HG02981 (cell line): ENCODE measurements at regions not wholly inside any gene's neighbourhood (a gene's known extent, or its start where the extent isn't known, plus 50 kb on each side); places are given as distances from the start of the nearest gene placed in this dataset.
"Not testable (repeated sequence)": the region's sequence is repeated elsewhere in the genome, so short reads cannot be mapped to it uniquely, and the experiment has no call there.

Experiments used
- ATAC-seq: cut with Tn5 transposase; IDR thresholded peaks from one replicate; pipeline ENCODE4 v1.9.1; 2021; ENCODE audit warnings: mild to moderate bottlenecking, moderate library complexity; ENCODE audit not compliant: unreplicated experiment

DNA sequence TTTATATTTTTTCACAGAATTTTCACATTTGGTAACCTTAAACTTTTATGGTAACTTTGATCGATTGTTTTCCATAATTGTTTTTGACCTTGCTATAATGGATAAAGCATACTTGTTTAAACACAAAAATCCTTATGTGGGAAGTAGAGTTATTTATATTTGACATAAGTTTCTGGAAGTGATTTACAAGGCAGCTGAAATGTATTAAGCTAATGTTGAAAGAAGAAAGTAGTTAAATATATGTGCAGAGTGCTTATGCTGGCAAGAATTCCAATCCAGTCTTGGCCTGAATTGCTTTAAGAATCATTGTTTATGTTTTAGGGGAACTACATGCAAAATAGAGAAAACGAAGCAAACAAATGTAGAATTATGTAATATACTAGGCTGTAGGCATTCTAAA lies 763.6 kb downstream of the TAF11L14 start:
- no peak for ATAC-seq

DNA sequence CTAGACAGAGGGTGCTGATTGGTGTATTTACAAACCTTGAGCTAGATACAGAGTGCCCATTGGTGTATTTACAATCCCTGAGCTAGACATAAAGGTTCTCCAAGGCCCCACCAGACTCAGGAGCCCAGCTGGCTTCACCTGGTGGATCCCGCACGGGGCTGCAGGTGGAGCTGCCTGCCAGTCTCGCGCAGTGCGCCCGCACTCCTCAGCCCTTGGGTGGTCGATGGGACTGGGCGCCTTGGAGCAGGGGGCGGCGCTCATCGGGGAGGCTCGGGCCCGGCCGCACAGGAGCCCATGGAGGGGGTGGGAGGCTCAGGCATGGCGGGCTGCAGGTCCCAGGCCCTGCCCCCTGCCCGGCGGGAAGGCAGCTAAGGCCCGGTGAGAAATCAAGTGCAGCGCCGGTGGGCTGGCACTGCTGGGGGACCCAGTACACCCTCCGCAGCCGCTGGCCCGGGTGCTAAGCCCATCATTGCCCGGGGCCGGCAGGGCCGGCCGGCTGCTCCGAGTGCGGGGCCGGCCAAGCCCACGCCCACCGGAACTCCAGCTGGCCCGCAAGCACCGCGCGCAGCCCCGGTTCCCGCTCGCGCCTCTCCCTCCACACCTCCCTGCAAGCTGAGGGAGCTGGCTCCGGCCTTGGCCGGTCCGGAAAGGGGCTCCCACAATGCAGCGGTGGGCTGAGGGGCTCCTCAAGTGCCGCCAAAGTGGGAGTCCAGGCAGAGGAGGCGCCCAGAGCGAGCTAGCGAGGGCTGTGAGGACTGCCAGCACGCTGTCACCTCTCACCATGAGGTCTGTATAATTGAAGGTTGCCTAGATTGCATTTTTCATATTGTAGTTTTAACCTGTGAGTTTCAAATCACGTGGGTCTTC lies 765.4 kb downstream of the TAF11L14 start:
- not testable (repeated sequence) for ATAC-seq

DNA sequence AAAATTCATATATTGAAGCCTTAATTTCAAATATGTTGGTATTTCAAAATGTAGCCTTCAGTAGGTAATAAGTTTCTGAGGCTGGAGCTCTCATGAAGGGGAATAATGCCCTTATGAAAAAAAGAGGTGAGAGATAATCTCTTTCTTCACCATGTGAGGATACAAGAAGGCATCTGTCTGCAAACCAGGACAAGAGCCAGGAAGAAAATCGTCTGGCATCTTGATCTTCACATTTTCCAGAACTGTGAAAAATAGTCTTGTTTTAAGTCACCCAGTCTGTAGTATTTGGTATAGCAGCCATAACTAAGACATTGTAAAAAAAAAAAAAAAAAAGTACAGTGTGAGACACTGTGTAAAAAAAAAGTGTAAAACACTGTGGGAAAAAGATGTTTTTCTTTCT lies 768.9 kb downstream of the TAF11L14 start:
- ATAC-seq = no peak

DNA sequence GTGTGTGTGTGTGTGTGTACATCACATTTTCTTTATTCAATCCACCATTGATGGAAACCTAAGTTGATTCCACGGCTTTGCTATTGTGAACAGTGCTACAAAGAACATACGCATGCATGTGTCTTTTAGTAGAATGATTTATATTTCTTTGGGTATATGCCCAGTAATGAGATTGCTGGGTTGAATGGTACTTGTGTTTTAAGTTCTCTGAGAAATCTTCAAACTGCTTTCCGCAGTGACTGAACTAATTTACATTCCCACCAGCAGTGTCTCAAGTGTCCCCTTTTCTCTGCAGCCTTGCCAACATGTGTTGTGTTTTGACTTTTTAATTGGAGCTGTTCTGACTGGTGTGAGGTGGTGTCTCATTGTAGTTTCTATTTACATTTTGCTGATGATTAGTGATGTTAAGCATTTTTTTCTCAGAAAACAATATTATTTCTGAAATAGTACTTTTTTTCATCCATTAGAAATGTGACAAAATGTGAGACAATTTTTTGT lies 769.7 kb downstream of the TAF11L14 start:
- ATAC-seq = no peak

DNA sequence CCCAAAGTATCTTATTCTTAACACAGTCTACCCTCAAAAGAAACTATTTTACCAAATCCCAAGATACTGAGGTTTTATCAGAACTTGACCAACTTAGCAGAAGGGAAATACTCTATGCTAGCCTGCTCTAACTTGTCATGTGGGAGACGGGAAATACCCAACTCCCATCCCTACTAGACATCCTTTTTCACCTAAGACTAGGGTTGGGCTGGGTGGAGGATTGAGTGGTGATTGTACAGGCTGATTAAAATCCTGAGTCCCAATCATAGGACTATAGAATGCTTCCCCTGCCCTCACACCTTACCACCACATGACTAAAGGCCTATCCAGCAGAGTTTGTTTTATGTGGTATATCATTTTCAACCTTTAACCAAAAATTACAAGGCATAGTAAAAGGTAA lies 786.5 kb downstream of the TAF11L14 start:
- no peak for ATAC-seq

DNA sequence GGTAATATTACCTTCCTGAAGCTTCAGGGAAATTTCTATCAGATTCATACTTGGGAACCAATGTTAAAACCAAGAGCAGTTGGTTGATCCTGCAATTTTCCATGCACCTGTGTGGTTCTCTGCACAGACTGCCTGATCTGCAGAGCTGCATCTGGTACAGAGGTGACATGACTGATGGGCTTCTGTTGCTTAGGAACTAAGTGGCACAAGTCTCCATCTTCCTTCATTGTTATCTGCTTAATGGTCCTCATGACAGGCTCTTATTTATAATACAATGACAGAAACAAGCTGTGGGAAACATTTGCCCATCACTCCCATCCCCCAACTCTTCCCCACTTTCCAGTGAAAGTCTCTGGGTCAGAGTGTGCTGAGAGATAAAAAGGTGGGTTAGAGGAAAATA lies 799.1 kb downstream of the TAF11L14 start:
- ATAC-seq = no peak

DNA sequence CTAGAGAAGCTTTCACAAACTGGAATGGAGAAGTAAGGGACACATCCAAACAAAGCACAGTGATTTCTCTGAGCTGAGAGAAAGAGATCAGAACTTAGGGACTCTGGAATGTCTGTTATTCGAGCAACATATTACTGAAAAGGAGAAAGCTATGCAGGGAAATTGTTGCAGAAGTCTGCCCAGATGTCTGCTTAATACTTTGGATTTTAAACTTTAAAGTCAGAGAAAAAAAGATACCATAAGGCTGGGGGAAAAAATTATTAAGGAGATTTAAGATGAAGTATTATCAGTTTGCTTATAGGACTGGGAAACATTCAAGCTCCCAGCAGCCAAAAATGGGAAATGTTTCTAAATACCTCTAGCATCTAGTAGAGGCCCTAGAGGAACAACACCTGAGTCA lies 803.9 kb downstream of the TAF11L14 start:
- ATAC-seq = no peak

DNA sequence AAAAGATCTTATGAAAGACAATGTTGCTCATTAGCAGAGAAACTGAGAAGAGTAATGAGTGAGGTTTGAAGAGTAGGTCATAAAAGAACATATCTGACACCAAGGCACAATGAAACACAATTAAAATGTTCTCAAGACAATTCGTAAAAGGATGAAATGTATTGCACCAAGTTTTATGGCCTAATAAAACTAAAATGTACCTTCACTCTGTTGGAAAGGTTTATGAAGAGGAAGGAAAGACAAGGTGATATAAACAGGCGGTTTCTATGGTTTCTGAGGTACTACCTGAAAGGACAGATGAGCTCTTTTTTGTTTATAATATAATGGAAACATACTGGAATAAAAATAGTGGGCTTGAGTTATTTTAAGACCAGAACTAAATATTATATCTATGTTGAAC lies 821.3 kb downstream of the TAF11L14 start:
- ATAC-seq = no peak

DNA sequence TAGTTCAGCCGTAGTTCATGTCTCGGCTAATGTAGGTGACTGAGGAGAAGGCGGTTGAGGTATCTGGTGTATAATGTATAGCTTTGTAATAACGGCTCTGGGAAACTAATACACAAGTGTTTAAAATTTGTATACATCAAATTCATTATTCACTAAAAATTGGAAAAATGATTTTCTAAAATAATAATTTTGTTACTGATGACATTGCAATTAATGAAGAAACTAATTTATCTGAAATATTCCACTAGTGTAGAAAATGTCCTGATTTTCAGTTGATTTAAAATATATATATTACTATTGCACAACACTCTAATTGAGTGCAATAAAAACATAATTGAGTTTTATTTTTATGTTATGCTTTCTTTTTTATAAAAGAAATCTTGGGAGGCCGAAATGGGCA lies 823.0 kb downstream of the TAF11L14 start:
- ATAC-seq = no peak

DNA sequence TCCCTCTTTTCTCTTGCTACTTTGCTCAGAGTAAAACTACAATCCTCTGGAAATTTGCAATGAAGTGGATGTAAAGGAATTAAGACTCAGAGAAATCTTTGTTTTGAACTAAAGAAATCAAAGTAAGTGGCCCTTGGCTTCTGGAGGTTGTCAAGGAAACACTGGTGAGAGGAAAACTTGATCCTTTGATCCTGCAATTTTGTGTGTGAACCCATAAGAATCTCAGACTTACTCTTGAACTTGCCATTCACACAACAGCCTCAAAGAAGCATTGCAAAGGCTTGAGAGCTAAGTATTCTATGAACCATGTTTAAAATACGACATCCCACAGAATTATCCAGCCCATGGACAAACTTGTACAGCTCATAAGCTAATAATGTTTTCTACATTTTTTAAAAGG lies 827.5 kb downstream of the TAF11L14 start:
- no peak for ATAC-seq

DNA sequence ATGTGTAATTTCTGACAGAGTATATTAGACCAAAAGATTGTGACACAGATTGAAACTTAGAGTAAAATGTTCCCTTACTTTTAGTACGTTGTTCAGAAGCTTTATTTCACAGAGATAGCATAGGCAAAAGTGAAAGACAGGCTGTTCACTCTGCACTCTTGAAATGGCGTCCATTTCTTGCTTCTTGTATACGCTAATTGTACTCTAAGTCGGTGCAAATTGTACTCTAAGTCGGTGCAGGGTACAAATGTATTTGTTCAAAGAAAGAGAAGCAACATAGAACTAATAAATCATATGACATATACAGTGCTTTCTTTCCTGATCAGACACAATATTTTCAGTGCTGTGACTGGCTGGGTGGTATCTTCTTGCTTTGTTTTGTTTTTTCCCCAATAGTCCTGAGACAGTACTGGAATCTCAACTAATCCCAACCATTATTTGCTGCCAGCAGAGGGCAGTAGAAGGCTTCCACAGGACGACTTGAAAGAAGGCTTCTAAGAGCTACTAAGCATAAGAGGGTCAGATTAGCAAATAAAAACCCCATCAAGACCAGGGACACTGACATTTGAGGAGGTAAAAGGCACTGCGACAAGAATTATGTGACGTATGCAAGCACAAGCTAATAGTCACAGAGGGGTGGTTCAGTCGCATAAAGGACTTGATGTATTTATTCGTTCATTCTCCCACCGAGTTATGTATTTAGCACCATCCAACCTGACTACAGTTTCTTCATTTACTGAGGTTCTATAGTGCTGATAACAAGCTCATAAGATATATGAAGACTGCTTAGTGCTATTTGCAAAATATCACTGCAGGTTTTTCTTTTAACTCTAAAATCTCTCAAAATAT lies 831.8 kb downstream of the TAF11L14 start:
- peak; percentile 89 for ATAC-seq

DNA sequence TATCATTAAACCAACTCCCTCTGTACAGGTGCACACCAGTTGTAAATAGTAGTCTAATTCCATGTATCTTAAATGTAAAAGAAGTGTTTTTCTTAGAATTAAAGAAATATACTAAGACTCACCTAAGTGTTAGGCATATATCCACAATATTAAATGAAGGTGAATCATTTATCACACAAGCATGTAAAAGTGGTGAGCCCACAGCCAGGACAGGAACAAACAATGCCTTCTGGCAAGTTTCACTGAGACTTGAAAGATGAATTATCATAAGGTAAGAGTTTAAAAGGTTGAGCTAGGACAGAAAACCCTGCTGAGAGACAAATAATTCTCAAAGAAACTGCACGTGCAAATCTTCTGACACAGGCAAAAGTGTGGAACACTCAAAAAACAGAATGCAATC lies 832.5 kb downstream of the TAF11L14 start:
- no peak for ATAC-seq

DNA sequence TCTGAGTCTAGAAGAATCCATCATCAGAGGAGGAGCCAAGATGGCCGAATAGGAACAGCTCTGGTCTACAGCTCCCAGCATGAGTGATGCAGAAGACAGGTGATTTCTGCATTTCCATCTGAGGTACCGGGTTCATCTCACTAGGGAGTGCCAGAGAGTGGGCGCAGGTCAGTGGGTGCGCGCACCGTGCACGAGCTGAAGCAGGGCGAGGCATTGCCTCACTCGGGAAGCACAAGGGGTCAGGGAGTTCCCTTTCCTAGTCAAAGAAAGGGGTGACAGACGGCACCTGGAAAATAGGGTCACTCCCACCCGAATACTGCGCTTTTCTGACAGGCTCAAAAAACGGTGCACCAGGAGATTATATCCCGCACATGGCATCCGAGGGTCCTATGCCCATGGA lies 837.5 kb downstream of the TAF11L14 start:
- ATAC-seq = not testable (repeated sequence)

DNA sequence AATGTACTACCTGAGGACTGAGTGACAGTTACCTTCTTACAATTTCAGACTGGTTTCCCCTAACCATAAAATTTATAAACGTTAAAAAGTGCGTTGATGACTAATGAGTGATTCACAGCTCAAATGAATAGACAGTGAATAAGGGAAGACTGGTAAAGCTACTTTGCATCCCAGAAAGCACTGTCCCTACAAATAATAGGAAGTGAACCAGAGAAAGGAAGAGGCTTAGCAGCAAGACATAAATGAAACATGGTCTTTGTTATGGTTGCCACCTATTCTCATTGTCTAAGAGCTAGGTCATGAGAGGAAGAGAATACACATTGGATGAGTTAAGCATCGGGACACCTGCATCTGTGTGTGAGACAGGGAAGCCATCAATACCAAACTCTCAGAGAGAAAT lies 849.2 kb downstream of the TAF11L14 start:
- no peak for ATAC-seq

DNA sequence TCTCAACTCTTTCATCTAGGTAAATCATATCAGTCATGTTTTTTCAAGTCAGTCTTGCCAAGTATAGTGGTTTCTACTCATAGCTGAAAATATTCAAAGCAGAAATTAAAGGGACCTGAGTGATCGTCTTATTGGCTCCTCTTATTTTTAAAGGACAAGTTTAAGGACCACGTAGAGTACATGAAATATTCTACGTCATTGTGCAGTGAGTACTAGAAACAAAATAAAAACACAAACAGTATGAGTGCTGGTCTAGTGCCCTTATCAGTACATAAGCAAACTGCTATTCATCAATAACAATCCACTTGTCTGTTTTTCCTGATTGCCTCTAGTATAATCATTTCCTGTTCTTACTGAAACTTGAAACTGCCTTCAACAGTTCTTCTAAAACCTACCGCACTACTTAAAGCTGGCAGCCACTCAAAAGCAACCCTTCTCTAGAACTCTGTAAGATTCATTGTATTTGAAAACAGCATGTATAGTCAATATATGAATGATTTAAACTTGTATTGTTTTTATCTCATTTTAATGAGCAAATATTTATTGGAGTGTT lies 853.7 kb downstream of the TAF11L14 start:
- ATAC-seq = no peak

DNA sequence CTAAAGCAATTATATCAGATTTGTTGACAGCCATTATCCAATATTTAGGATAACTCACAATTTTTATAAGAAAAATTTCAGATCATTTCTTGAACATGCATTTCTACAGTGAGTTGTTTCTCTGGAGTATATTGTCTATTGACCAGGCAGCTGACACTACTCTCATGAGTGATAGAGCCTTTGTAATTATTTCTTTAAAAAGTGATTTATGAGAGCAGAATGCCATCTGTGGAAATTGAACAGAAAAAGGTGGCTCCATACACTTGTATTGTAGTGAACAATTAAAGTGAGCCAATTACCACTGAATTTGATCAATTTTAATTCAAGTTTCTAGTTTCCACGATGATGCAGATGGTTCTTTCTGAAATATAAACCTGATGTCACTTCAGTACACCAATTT lies 855.4 kb downstream of the TAF11L14 start:
- ATAC-seq = no peak

DNA sequence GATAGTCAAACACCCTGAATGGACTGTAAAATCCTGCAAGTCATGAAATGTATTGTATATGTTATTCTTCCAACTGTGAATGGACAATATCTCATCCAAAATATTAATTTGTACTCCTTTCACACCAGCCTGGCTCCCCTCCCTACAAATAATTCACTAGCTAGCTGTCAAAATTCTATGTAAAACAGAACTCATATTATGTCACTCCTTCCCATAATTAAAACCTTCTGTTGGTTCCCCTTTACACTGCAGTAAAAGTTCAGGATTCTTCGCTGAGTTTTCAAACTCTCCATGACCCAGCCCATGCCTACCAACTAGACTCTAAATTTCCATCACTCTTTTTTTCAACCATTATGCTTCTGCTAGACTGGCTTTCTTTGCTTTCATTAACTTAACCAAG lies 857.1 kb downstream of the TAF11L14 start:
- no peak for ATAC-seq

DNA sequence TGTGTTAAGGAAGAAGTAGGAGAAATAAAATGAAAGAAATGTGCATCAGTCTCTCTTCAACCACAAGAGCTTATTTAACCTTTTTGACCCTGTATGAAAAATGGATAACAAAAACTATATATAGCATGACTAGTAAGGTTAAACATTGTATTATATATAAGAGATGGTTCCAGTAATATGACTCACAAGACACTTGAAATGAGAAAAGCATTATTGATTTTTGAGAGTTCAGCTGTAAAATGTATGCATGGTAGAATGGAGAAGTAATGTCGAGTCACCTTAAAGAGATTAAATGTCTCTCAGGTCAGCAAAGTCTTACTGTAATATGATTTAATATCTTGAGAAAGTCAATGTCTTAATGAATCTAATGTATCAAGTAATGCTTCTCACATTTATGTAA lies 860.9 kb downstream of the TAF11L14 start:
- no peak for ATAC-seq

DNA sequence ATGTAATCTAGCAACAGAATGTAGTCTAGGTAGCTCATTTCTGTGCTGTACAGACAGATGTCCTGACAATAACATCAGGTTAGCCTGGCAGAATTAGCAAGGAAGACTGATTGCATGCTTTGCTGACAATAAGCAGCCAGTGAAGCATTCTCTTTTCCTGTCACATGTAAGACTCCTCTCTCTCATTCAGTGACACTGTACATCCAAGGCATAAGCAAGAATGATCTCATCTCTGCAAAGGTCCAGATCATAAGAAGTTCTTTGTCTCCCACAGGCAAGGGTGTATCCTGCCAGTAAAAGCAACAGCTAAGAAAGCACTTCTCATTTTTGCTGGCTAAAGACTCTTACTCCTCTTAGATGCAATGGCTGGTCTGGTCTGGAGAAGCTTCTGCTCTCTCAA lies 861.8 kb downstream of the TAF11L14 start:
- ATAC-seq = no peak

DNA sequence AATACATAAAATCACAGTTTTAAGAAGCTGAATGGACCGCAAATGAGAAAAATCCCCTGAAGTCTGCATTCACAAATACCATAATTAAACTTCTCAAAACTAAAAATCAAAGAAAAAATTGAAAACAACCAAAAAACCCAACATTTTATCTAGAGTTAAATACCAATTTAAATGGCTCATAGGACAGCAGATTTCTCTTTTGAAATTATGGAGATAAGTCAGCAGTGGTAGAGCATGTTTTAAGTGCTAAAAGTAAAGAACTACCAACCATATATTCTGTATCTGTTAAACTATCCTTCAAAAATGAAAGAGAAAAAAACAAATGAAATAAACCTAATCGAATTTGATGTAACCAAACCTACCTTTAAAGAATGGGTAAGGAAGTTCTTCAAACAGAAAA lies 862.8 kb downstream of the TAF11L14 start:
- ATAC-seq = no peak

DNA sequence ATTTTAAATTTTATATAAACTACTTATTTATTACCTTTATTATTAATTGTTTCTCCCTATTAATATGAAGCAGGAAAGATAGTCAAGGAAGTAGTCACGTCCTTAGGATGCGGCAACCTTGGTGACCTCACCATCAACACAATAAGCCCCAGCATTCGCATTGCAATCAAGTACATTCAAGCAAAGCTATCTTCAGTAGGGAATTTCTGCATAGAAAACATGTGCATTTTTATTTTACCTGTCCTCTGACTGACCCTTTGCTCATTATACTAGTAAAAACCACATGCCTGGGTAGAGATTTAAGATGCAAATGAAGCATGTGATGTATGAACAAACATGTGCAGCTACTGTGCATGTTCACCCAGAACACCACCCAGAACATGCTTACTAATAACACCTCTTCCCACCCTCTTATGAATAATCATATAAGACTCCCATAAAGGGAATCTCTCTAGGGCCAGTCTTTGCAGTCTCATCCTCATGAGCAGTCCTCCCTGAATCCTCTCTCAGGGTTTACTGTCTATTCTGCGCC lies 869.6 kb downstream of the TAF11L14 start:
- no peak for ATAC-seq
